OCI-LY7 (cell line): ENCODE measurements at regions not wholly inside any gene's neighbourhood (a gene's known extent, or its start where the extent isn't known, plus 50 kb on each side); places are given as distances from the start of the nearest gene placed in this dataset.

ENCODE experiments used
- BruUV-seq: library from RNA; stranded (reverse); fragments of 400-500 nt; replicated peaks from 2 replicates; lab custom pipeline; 2021; lab: Mats Ljungman, UMichigan
- CTCF ChIA-PET: fragments of 300-600 bp; sonication (Branson Sonifier 250); formaldehyde crosslinking; loops from one replicate; lab custom pipeline; 2022; ENCODE audit warnings: antibody characterized with exemption; ENCODE audit not compliant: unreplicated experiment; lab: Charles Lee
- POLR2A ChIA-PET: fragments of 300-600 bp; sonication (Branson Sonifier 250); formaldehyde crosslinking; loops from one replicate; lab custom pipeline; 2022; ENCODE audit warnings: antibody characterized with exemption; lab: Charles Lee
- DNase-seq: peaks from one replicate; pipeline ENCODE4 v3.0.0-alpha.2; 2015; ENCODE audit warnings: low spot score
- H2AFZ ChIP-seq: fragments of 200-600 bp; sonication (generic), shearing (Covaris generic); 2 replicates; pipeline ENCODE4 v1.6.1; 2014; ENCODE audit warnings: mild to moderate bottlenecking, antibody characterized with exemption, low read length, moderate library complexity
- H3K27ac ChIP-seq: fragments of 200-600 bp; sonication (generic); 2 replicates; pipeline ENCODE4 v1.5.1; 2014; ENCODE audit warnings: mixed run types, low read depth, mild to moderate bottlenecking, moderate library complexity, low read length, inconsistent platforms; ENCODE audit not compliant: poor library complexity, severe bottlenecking
- H3K36me3 ChIP-seq: fragments of 200-600 bp; sonication (generic); 2 replicates; pipeline ENCODE4 v1.6.1; 2014; ENCODE audit warnings: mild to moderate bottlenecking, antibody characterized with exemption, low read length, moderate library complexity, mixed read lengths; ENCODE audit not compliant: insufficient read depth
- H3K4me1 ChIP-seq: fragments of 200-600 bp; sonication (generic); 2 replicates; pipeline ENCODE4 v1.5.1; 2014; ENCODE audit warnings: mild to moderate bottlenecking, low read length; ENCODE audit not compliant: insufficient read depth, poor library complexity, severe bottlenecking
- H3K4me2 ChIP-seq: fragments of 200-600 bp; sonication (generic); 2 replicates; pipeline ENCODE4 v1.6.1; 2014; ENCODE audit warnings: mild to moderate bottlenecking, low read length
- H3K4me3 ChIP-seq: fragments of 200-600 bp; sonication (generic); 2 replicates; pipeline ENCODE4 v1.5.1; 2014; ENCODE audit warnings: mild to moderate bottlenecking, low read depth, low read length; ENCODE audit not compliant: poor library complexity, severe bottlenecking
- H3K79me2 ChIP-seq: fragments of 200-600 bp; sonication (generic); 2 replicates; pipeline ENCODE4 v1.6.1; 2016; ENCODE audit warnings: low read depth, mild to moderate bottlenecking, low read length, moderate library complexity, mixed read lengths; ENCODE audit not compliant: insufficient read depth
- H3K9me2 ChIP-seq: fragments of 200-600 bp; sonication (generic); 2 replicates; pipeline ENCODE4 v1.6.1; 2016; ENCODE audit warnings: mild to moderate bottlenecking, low read length, mixed read lengths; ENCODE audit not compliant: insufficient read depth
- H3K9me3 ChIP-seq: fragments of 200-600 bp; sonication (generic); 2 replicates; pipeline ENCODE4 v1.6.1; 2014; ENCODE audit warnings: mild to moderate bottlenecking, mixed run types, low read length, mixed read lengths
- H4K20me1 ChIP-seq: fragments of 200-600 bp; sonication (generic); 2 replicates; pipeline ENCODE4 v1.6.1; 2014; ENCODE audit warnings: mild to moderate bottlenecking, antibody characterized with exemption, low read length, moderate library complexity, mixed read lengths; ENCODE audit not compliant: insufficient read depth
- EZH2phosphoT487 ChIP-seq: fragments of 200-600 bp; sonication (generic); IDR thresholded peaks from 2 replicates; pipeline ENCODE4 v1.6.1; 2018; ENCODE audit warnings: low read depth, borderline replicate concordance, mild to moderate bottlenecking, mixed run types, antibody characterized with exemption, low read length, moderate library complexity, mixed read lengths
- intact Hi-C: fragments of 100-400 bp; cut with micrococcal nuclease; formaldehyde crosslinking; loops from one replicate; pipeline ENCODE4 v1.10.0; 2022; ENCODE audit not compliant: unreplicated experiment
- TF ChIP-seq, protein P1 (sequence below): fragments of 200-600 bp; sonication (generic); conservative IDR thresholded peaks from 2 replicates; pipeline ENCODE4 v1.5.1; 2014; ENCODE audit warnings: mild to moderate bottlenecking, antibody characterized with exemption, low read length, moderate library complexity, mixed read lengths

DNA sequence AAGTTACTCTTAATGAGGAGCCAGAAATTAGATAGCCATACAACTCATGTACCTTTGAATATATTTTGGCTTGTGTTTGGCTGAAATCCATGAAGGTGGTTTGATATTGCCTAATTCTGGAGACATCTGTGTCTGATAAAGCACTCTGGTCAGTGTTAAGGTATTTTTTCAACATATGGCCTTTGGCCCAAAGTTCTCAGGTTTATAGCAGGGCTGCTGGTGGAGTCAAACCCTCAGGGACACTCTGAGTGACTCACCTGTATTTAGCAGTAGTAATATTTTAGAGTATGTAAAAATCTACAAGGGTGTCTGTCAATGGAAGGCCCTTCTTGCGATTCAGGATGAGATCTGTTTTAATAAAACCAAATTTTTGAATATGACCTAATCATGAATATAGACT, 666.5 kb downstream of the SLC4A3 start:
- H3K4me1 ChIP-seq, result no peaks in the 10 kb centered on the region
- DNase-seq, result no peak
- no peaks in the 10 kb centered on the region for H3K79me2 ChIP-seq
- no peaks in the 10 kb centered on the region for H3K9me3 ChIP-seq
- intact Hi-C loops, result no loop called here
- H3K4me3 ChIP-seq, result no peak overlapping the region
- no TSS peak for BruUV-seq
- H4K20me1 ChIP-seq, result no peaks in the 10 kb centered on the region
- CTCF ChIA-PET, result no interaction called here
- no peak overlapping the region for H3K4me2 ChIP-seq
- POLR2A ChIA-PET, result interaction anchor here (0.9 kb wide), 1 partner anchor 18 kb away, joined by 3 read pairs; no protein-coding TSS in a partner anchor
- no peak overlapping the region for H3K27ac ChIP-seq
- H2AFZ ChIP-seq, result no peak overlapping the region
- no peaks in the 10 kb centered on the region for H3K9me2 ChIP-seq
- no peaks in the 10 kb centered on the region for H3K36me3 ChIP-seq
- TF ChIP-seq, protein P1, sequence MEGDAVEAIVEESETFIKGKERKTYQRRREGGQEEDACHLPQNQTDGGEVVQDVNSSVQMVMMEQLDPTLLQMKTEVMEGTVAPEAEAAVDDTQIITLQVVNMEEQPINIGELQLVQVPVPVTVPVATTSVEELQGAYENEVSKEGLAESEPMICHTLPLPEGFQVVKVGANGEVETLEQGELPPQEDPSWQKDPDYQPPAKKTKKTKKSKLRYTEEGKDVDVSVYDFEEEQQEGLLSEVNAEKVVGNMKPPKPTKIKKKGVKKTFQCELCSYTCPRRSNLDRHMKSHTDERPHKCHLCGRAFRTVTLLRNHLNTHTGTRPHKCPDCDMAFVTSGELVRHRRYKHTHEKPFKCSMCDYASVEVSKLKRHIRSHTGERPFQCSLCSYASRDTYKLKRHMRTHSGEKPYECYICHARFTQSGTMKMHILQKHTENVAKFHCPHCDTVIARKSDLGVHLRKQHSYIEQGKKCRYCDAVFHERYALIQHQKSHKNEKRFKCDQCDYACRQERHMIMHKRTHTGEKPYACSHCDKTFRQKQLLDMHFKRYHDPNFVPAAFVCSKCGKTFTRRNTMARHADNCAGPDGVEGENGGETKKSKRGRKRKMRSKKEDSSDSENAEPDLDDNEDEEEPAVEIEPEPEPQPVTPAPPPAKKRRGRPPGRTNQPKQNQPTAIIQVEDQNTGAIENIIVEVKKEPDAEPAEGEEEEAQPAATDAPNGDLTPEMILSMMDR, result no peak
- TF ChIP-seq EZH2phosphoT487, result no peak

DNA sequence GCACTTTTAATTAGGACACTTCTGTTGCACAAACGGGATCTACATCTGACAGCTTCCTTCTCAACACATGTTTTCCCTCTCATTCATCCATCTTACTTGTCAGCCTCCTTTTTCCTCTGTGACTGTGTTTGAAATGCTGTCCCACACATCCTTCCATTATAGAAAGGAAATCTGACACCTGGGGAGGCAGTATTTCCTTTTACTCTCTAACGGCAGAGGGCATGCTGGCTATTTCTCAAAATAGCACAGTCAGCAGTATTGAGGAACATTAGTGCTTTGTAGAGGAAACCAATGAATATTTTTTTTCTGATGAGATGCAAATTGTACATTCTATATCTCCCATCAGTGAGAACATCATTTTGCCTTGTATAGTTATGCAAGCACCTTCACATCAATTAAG, 668.7 kb downstream of the SLC4A3 start:
- Histone ChIP-seq H3K79me2 (no peaks in the 10 kb centered on the region), H3K4me3 (no peak overlapping the region), H4K20me1 (no peaks in the 10 kb centered on the region), H3K4me2 (no peak overlapping the region), H3K9me3 (no peaks in the 10 kb centered on the region), H3K36me3 (no peaks in the 10 kb centered on the region), H3K27ac (no peak overlapping the region), H2AFZ (no peak overlapping the region), H3K4me1 (no peaks in the 10 kb centered on the region), H3K9me2 (no peaks in the 10 kb centered on the region)
- intact Hi-C loops, result no loop called here
- POLR2A ChIA-PET, result no interaction called here
- DNase-seq, result no peak
- CTCF ChIA-PET, result no interaction called here
- TF ChIP-seq EZH2phosphoT487, result no peak
- TF ChIP-seq, protein P1, result no peak
- BruUV-seq, result no TSS peak

DNA sequence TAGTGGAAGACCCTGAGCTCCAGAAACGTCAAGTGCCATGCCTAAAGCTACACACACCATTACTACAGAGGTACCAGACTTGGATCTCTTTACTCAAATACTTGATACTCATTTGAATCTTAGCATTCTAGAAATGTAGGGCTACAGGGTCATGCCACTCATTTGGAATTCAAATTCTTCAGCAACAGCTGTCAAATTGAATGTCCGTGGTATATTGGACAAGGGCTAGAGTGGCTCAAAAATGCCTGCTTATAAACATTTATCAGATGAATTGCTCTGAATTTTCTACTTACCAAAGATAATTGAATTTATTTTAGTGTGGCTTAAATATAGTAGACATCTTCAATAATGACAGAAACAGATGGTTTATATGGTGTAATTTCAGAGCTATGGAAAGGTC, 669.7 kb downstream of the SLC4A3 start:
- TF ChIP-seq, protein P1, result no peak
- TF ChIP-seq EZH2phosphoT487, result no peak
- no peaks in the 10 kb centered on the region for H3K9me2 ChIP-seq
- intact Hi-C loops, result no loop called here
- H3K4me1 ChIP-seq, result no peaks in the 10 kb centered on the region
- H4K20me1 ChIP-seq, result no peaks in the 10 kb centered on the region
- H3K27ac ChIP-seq, result no peak overlapping the region
- H2AFZ ChIP-seq, result no peak overlapping the region
- H3K4me3 ChIP-seq, result no peak overlapping the region
- H3K79me2 ChIP-seq, result no peaks in the 10 kb centered on the region
- H3K4me2 ChIP-seq, result no peak overlapping the region
- DNase-seq, result no peak
- POLR2A ChIA-PET, result interaction anchor here (0.5 kb wide), 1 partner anchor 763 kb away, joined by 5 read pairs; no protein-coding TSS in a partner anchor
- no TSS peak for BruUV-seq
- no peaks in the 10 kb centered on the region for H3K9me3 ChIP-seq
- CTCF ChIA-PET, result no interaction called here
- no peaks in the 10 kb centered on the region for H3K36me3 ChIP-seq
